Activated naive CD4-positive, alpha-beta T cell treated with Interleukin-2 at 50 U/mL for 16 hours (primary cell): ENCODE measurements at regions not wholly inside any gene's neighbourhood (a gene's known extent, or its start where the extent isn't known, plus 50 kb on each side); places are given as distances from the start of the nearest gene placed in this dataset.
"Not testable (repeated sequence)": the region's sequence is repeated elsewhere in the genome, so short reads cannot be mapped to it uniquely, and the experiment has no call there.

Experiments used
- DNase-seq: peaks from one replicate; pipeline ENCODE4 v3.0.0-alpha.2; 2020

GRCh38 chr17:79560527-79560926 is 50.3 kb downstream of the RBFOX3 start:
- no peak for DNase-seq

- no peak for DNase-seq
Observed at GRCh38 chr17:79559111-79559887, 51.6 kb downstream of the RBFOX3 start.

- DNase-seq: no peak
Observed at GRCh38 chr17:79558091-79558900, 52.6 kb downstream of the RBFOX3 start.

GRCh38 chr17:79557276-79558090 is 53.4 kb downstream of the RBFOX3 start:
- DNase-seq: no peak

GRCh38 chr17:79556271-79556670 is 54.6 kb downstream of the RBFOX3 start:
- DNase-seq: no peak

- DNase-seq: no peak
Observed at GRCh38 chr17:79555543-79555942, 55.3 kb downstream of the RBFOX3 start.

- DNase-seq: not testable (repeated sequence)
Observed at GRCh38 chr17:79554346-79554745, 56.5 kb downstream of the RBFOX3 start.

GRCh38 chr17:79552824-79553223 is 58.0 kb downstream of the RBFOX3 start:
- DNase-seq: no peak

GRCh38 chr17:79552405-79552804 is 58.4 kb downstream of the RBFOX3 start:
- no peak for DNase-seq

GRCh38 chr17:79549141-79549915 is 61.5 kb downstream of the RBFOX3 start:
- no peak for DNase-seq

GRCh38 chr17:79548116-79548515 is 62.7 kb downstream of the RBFOX3 start:
- no peak for DNase-seq

GRCh38 chr17:79547586-79547985 is 63.3 kb downstream of the RBFOX3 start:
- DNase-seq: no peak

- DNase-seq: not testable (repeated sequence)
Observed at GRCh38 chr17:79547171-79547570, 63.7 kb downstream of the RBFOX3 start.

- no peak for DNase-seq
Observed at GRCh38 chr17:79546386-79546785, 64.5 kb downstream of the RBFOX3 start.

GRCh38 chr17:79545251-79546005 is 65.4 kb downstream of the RBFOX3 start:
- DNase-seq: no peak

- DNase-seq: no peak
Observed at GRCh38 chr17:79544142-79544914, 66.5 kb downstream of the RBFOX3 start.

GRCh38 chr17:79543531-79543930 is 67.3 kb downstream of the RBFOX3 start:
- no peak for DNase-seq

- no peak for DNase-seq
Observed at GRCh38 chr17:79542718-79543117, 68.1 kb downstream of the RBFOX3 start.

GRCh38 chr17:79541056-79541850 is 69.6 kb downstream of the RBFOX3 start:
- no peak for DNase-seq
